WERI-Rb-1 (cell line): ENCODE measurements at regions not wholly inside any gene's neighbourhood (a gene's known extent, or its start where the extent isn't known, plus 50 kb on each side); places are given as distances from the start of the nearest gene placed in this dataset.

ENCODE experiments used
- DNase-seq: peaks from one replicate; pipeline ENCODE4 v3.0.0-alpha.2; 2020
- H3K27ac ChIP-seq: fragments of 250-450 bp; sonication (Bioruptor Pico); 2 replicates; pipeline ENCODE4 v1.5.1; 2020; ENCODE audit warnings: mild to moderate bottlenecking, moderate library complexity
- H3K27me3 ChIP-seq: fragments of 250-450 bp; sonication (Bioruptor Pico); 2 replicates; pipeline ENCODE4 v1.5.1; 2021; ENCODE audit warnings: mild to moderate bottlenecking, low read depth, moderate library complexity; ENCODE audit not compliant: insufficient read depth, severe bottlenecking
- H3K36me3 ChIP-seq: fragments of 250-450 bp; sonication (Bioruptor Pico); 2 replicates; pipeline ENCODE4 v1.5.1; 2020; ENCODE audit warnings: mild to moderate bottlenecking, moderate library complexity
- H3K4me3 ChIP-seq: 2 replicates; pipeline ENCODE4 v1.5.1; 2011; ENCODE audit warnings: low read depth, mild to moderate bottlenecking, control low read depth, low read length
- H3K9me3 ChIP-seq: fragments of 250-450 bp; sonication (Bioruptor Pico); 2 replicates; pipeline ENCODE4 v1.5.1; 2021; ENCODE audit warnings: mild to moderate bottlenecking, moderate library complexity; ENCODE audit not compliant: severe bottlenecking
- CTCF ChIP-seq: IDR thresholded peaks from 2 replicates; pipeline ENCODE4 v1.5.1; 2011; ENCODE audit warnings: low read depth, mild to moderate bottlenecking, control low read depth, inconsistent platforms, low read length

- H3K4me3 ChIP-seq: no peak overlapping the region
- no peaks in the 10 kb centered on the region for H3K9me3 ChIP-seq
- no peaks in the 10 kb centered on the region for H3K36me3 ChIP-seq
- H3K27ac ChIP-seq: no peak overlapping the region
- no peaks in the 10 kb centered on the region for H3K27me3 ChIP-seq
- TF ChIP-seq CTCF: no peak
- DNase-seq: no peak
These were observed 307.5 kb downstream of the EMP1 start for GRCh38 chr12:13504074-13504473.

- no peak for TF ChIP-seq CTCF
- DNase-seq: no peak
- Histone ChIP-seq H3K4me3 (no peak overlapping the region), H3K27ac (no peak overlapping the region), H3K27me3 (no peaks in the 10 kb centered on the region), H3K36me3 (no peaks in the 10 kb centered on the region), H3K9me3 (no peaks in the 10 kb centered on the region)
These were observed 306.7 kb downstream of the EMP1 start for GRCh38 chr12:13503094-13503835.

- H3K9me3 ChIP-seq: no peaks in the 10 kb centered on the region
- no peaks in the 10 kb centered on the region for H3K36me3 ChIP-seq
- TF ChIP-seq CTCF: no peak
- no peaks in the 10 kb centered on the region for H3K27me3 ChIP-seq
- no peak for DNase-seq
- H3K4me3 ChIP-seq: no peak overlapping the region
- H3K27ac ChIP-seq: no peak overlapping the region
These were observed 302.5 kb downstream of the EMP1 start for GRCh38 chr12:13499008-13499407.

GRCh38 chr12:13496111-13496510, 299.6 kb downstream of the EMP1 start:
- no peaks in the 10 kb centered on the region for H3K27me3 ChIP-seq
- no peak for DNase-seq

GRCh38 chr12:13489246-13489645, 292.7 kb downstream of the EMP1 start:
- no peak overlapping the region for H3K27ac ChIP-seq
- no peak overlapping the region for H3K4me3 ChIP-seq
- H3K36me3 ChIP-seq: no peaks in the 10 kb centered on the region
- H3K9me3 ChIP-seq: no peaks in the 10 kb centered on the region
- no peak for TF ChIP-seq CTCF
- H3K27me3 ChIP-seq: no peaks in the 10 kb centered on the region
- DNase-seq: no peak

More at GRCh38 chr12:13496111-13496510, 299.6 kb downstream of the EMP1 start:
- H3K36me3 ChIP-seq: no peaks in the 10 kb centered on the region
- no peak overlapping the region for H3K4me3 ChIP-seq
- H3K9me3 ChIP-seq: no peaks in the 10 kb centered on the region
- no peak overlapping the region for H3K27ac ChIP-seq
- TF ChIP-seq CTCF: no peak

GRCh38 chr12:13487326-13487725, 290.8 kb downstream of the EMP1 start:
- no peak for DNase-seq
- no peaks in the 10 kb centered on the region for H3K27me3 ChIP-seq
- no peaks in the 10 kb centered on the region for H3K36me3 ChIP-seq
- TF ChIP-seq CTCF: no peak
- no peaks in the 10 kb centered on the region for H3K9me3 ChIP-seq
- no peak overlapping the region for H3K4me3 ChIP-seq
- no peak overlapping the region for H3K27ac ChIP-seq
